HepG2 (cell line): ENCODE measurements at regions not wholly inside any gene's neighbourhood (a gene's known extent, or its start where the extent isn't known, plus 50 kb on each side); places are given as distances from the start of the nearest gene placed in this dataset.

ENCODE experiments used
- ATAC-seq: fragments of 200-7000 bp; cut with Tn5 transposase; 3 replicates; pipeline ENCODE4 v1.9.1; 2020; ENCODE audit warnings: mild to moderate bottlenecking, moderate library complexity
- BruUV-seq: library from RNA; stranded (reverse); fragments of 400-500 nt; replicated peaks from 2 replicates; lab custom pipeline; 2021; lab: Mats Ljungman, UMichigan
- CTCF ChIA-PET: fragments of 300-600 bp; formaldehyde crosslinking; extraction: SDS; loops from one replicate; lab custom pipeline; 2021; ENCODE audit warnings: low total read pairs, inconsistent platforms, low intra/inter-chr PET ratio; lab: Yijun Ruan, JAX
- POLR2A ChIA-PET: fragments of 350-600 bp; sonication (Branson Sonifier 250); formaldehyde crosslinking; loops from one replicate; lab custom pipeline; 2020; ENCODE audit warnings: antibody characterized with exemption, inconsistent platforms; lab: Yijun Ruan, JAX
- DNase-seq: peaks from one replicate; pipeline ENCODE4 v3.0.0-alpha.2; 2015; ENCODE audit warnings: low spot score
- FAIRE-seq: peaks from 3 replicates; lab custom pipeline; 2011; peaks lifted over from hg19 to GRCh38; lab: Jason Lieb, UNC
- H2AFZ ChIP-seq: one replicate; pipeline ENCODE4 v1.6.1; 2011; ENCODE audit warnings: low read length, inconsistent platforms
- H3K27ac ChIP-seq: fragments of 300-600 bp; 3 replicates; pipeline ENCODE4 v1.8.0; 2011; ENCODE audit warnings: mixed run types, mild to moderate bottlenecking, mixed read lengths, low read length, inconsistent platforms; ENCODE audit not compliant: insufficient read depth; ENCODE audit errors: extremely low read length
- H3K27me3 ChIP-seq, 2 experiments: fragments of 200-600 bp in 1 of 2; 2 replicates in 1 of 2; 3 replicates in 1 of 2; pipeline versions ENCODE4 v1.6.0 to v1.8.0; 2011; ENCODE audit warnings: low read length in 2 of 2, mild to moderate bottlenecking in 2 of 2, moderate library complexity in 2 of 2, inconsistent platforms in 1 of 2; ENCODE audit not compliant: insufficient read depth in 2 of 2, control insufficient read depth in 1 of 2
- H3K36me3 ChIP-seq, 2 experiments: fragments of 200-600 bp in 1 of 2; replicated peaks in 1 of 2; 2 replicates in 1 of 2; 3 replicates in 1 of 2; pipeline versions ENCODE4 v1.5.1 to v1.8.0; 2011; ENCODE audit warnings: low read length in 2 of 2, inconsistent platforms in 1 of 2; ENCODE audit not compliant: insufficient read depth in 2 of 2, control insufficient read depth in 1 of 2
- H3K4me1 ChIP-seq: 2 replicates; pipeline ENCODE4 v1.5.1; 2012; ENCODE audit warnings: low read length, inconsistent platforms; ENCODE audit not compliant: insufficient read depth
- H3K4me2 ChIP-seq: 2 replicates; pipeline ENCODE4 v1.6.0; 2011; ENCODE audit warnings: low read depth, low read length, inconsistent platforms
- H3K4me3 ChIP-seq, 3 experiments: fragments of 200-600 bp in 1 of 3; sonication (generic), shearing (Covaris generic) in 1 of 3; replicated peaks in 1 of 3; 2 replicates each; pipeline ENCODE4 v1.5.1; 2011 to 2016; ENCODE audit warnings: low read length in 3 of 3, inconsistent platforms in 2 of 3, low read depth in 2 of 3, mild to moderate bottlenecking in 2 of 3, control low read depth in 1 of 3, mixed read lengths in 1 of 3; ENCODE audit not compliant: insufficient read depth in 1 of 3
- H3K79me2 ChIP-seq: one replicate; pipeline ENCODE4 v1.6.1; 2011; ENCODE audit warnings: low read length, inconsistent platforms; ENCODE audit not compliant: insufficient read depth
- H3K9ac ChIP-seq: 2 replicates; pipeline ENCODE4 v1.6.0; 2011; ENCODE audit warnings: mild to moderate bottlenecking, low read depth, low read length, inconsistent platforms; ENCODE audit not compliant: insufficient read depth
- H3K9me3 ChIP-seq: 2 replicates; pipeline ENCODE4 v1.5.1; 2012; ENCODE audit warnings: mild to moderate bottlenecking, low read length
- H4K20me1 ChIP-seq: 2 replicates; pipeline ENCODE4 v1.6.0; 2011; ENCODE audit warnings: inconsistent platforms, mild to moderate bottlenecking, low read length, moderate library complexity; ENCODE audit not compliant: insufficient read depth
- ATF7-NPFF ChIP-seq: sonication (generic); formaldehyde crosslinking; IDR thresholded peaks from 2 replicates; pipeline ENCODE4 v1.8.1; 2023; ENCODE audit warnings: mild to moderate bottlenecking, low read depth, missing genetic modification reagents, moderate library complexity
- DMAP1 ChIP-seq: IDR thresholded peaks from 2 replicates; pipeline ENCODE4 v1.6.1; 2016
- ESRRA ChIP-seq: sonication (generic); formaldehyde crosslinking; IDR thresholded peaks from 2 replicates; pipeline ENCODE4 v1.5.1; 2020; ENCODE audit warnings: mild to moderate bottlenecking, low read depth, missing genetic modification reagents
- FOXO1 ChIP-seq: sonication (generic); formaldehyde crosslinking; IDR thresholded peaks from 2 replicates; pipeline ENCODE4 v1.4.0; 2020; ENCODE audit warnings: missing genetic modification reagents
- NCOA1 ChIP-seq: sonication (generic); formaldehyde crosslinking; IDR thresholded peaks from 2 replicates; pipeline ENCODE4 v1.9.0; 2021; ENCODE audit warnings: missing genetic modification reagents
- NR2F1 ChIP-seq, 2 experiments: fragments of 450-650 bp in 1 of 2; formaldehyde crosslinking in 1 of 2; IDR thresholded peaks; 2 replicates each; pipeline versions ENCODE4 v1.5.0 to v1.6.1; 2016 to 2020; ENCODE audit warnings: mild to moderate bottlenecking in 1 of 2, missing compliant biosample characterization in 1 of 2, missing genetic modification reagents in 1 of 2, moderate library complexity in 1 of 2
- PRMT3 ChIP-seq: sonication (generic); formaldehyde crosslinking; IDR thresholded peaks from 2 replicates; pipeline ENCODE4 v1.8.1; 2022; ENCODE audit warnings: low read depth, mild to moderate bottlenecking, moderate library complexity, missing genetic modification reagents, borderline replicate concordance
- SCMH1 ChIP-seq: sonication (generic); formaldehyde crosslinking; IDR thresholded peaks from 2 replicates; pipeline ENCODE4 v1.9.0; 2021; ENCODE audit warnings: missing genetic modification reagents, mild to moderate bottlenecking, borderline replicate concordance
- ZFP36L1 ChIP-seq: sonication (generic); formaldehyde crosslinking; IDR thresholded peaks from 2 replicates; pipeline ENCODE4 v1.8.0; 2022; ENCODE audit warnings: mild to moderate bottlenecking, missing genetic modification reagents, moderate library complexity
- ZNF3 ChIP-seq: IDR thresholded peaks from 2 replicates; pipeline ENCODE4 v1.7.0; 2017; ENCODE audit warnings: inconsistent platforms
- ZNF33B ChIP-seq: sonication (generic); formaldehyde crosslinking; IDR thresholded peaks from 2 replicates; pipeline ENCODE4 v1.5.1; 2020; ENCODE audit warnings: mild to moderate bottlenecking, missing genetic modification reagents
- ZNF556 ChIP-seq: sonication (generic); formaldehyde crosslinking; IDR thresholded peaks from 2 replicates; pipeline ENCODE4 v1.4.0; 2020; ENCODE audit warnings: mild to moderate bottlenecking, missing genetic modification reagents, borderline replicate concordance
- ZNF724P ChIP-seq: sonication (generic); formaldehyde crosslinking; IDR thresholded peaks from 2 replicates; pipeline ENCODE4 v1.8.0; 2022; ENCODE audit warnings: missing genetic modification reagents, borderline replicate concordance
- WGBS: methylation state at CpG from one replicate; pipeline ENCODE4 v1.1.6; 2017; ENCODE audit warnings: low lambda C conversion rate; 5-methylcytosine and 5-hydroxymethylcytosine counted together
- in situ Hi-C: cut with HindIII; loops from 2 replicates; pipeline ENCODE4 v1.10.0; 2017; ENCODE audit warnings: low pct_unique_long_range_greater_than_20kb; ENCODE audit not compliant: extremely low pct_ligation_motif_present
- intact Hi-C: fragments of 100-400 bp; cut with micrococcal nuclease; formaldehyde crosslinking; loops from one replicate; pipeline ENCODE4 v1.10.0; 2022; ENCODE audit not compliant: unreplicated experiment
- TF ChIP-seq, protein P1 (sequence below): sonication (generic); formaldehyde crosslinking; IDR thresholded peaks from 2 replicates; pipeline ENCODE4 v1.5.0; 2020; ENCODE audit warnings: mild to moderate bottlenecking, low read depth, missing genetic modification reagents, borderline replicate concordance
- TF ChIP-seq, protein P2 (sequence below): sonication (generic); formaldehyde crosslinking; IDR thresholded peaks from 2 replicates; pipeline ENCODE4 v1.8.1; 2023; ENCODE audit warnings: missing genetic modification reagents, mild to moderate bottlenecking, borderline replicate concordance

DNA sequence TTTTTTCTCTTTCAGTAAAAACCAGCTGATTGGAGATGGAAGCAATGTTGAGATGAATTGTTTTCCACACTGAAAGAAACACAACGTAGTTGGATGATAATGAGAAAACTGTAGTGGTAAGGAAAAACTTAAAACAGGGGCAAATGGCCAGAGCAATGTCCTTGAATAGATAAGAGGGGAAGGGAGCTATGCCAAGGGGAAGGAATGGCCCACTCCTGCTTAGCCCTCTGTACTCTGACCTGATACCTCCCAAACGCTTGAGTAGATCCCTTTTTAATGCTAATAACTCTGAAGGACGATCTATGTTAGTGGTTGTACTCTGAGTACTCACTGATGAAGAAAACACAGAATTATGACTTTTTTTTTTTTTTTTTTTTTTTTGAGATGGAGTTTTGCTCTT lies 114.7 kb upstream of the DAB2 start:
- no peak overlapping the region for H3K27ac ChIP-seq
- no peaks in the 10 kb centered on the region for H3K9me3 ChIP-seq
- FAIRE-seq = no peak
- intact Hi-C loops = no loop called here
- H3K4me1 ChIP-seq = no peaks in the 10 kb centered on the region
- no peak overlapping the region for H3K4me3 ChIP-seq
- no TSS peak for BruUV-seq
- 0 out of 5 replicates have a peak, but pooled peaks cover 0 to 2% of the 10 kb centered on the region in 2 experiments for H3K27me3 ChIP-seq
- H3K36me3 ChIP-seq = no peaks in the 10 kb centered on the region
- no peak overlapping the region for H2AFZ ChIP-seq
- CTCF ChIA-PET = no interaction called here
- H3K4me2 ChIP-seq = no peak overlapping the region
- TF ChIP-seq NCOA1 = no peak
- no peak for TF ChIP-seq ZNF3
- no peak for TF ChIP-seq DMAP1 (CRISPR knock-in tag)
- TF ChIP-seq NR2F1 (CRISPR knock-in tag; IDR thresholded peaks at IDR 0.05) = no peak
- no peak for TF ChIP-seq SCMH1 (CRISPR knock-in tag)
- no peak for TF ChIP-seq ESRRA (CRISPR knock-in tag)
- TF ChIP-seq ATF7-NPFF (CRISPR knock-in tag) = no peak
- TF ChIP-seq ZNF724P = no peak
- TF ChIP-seq, all 625 proteins: peak for 0
- Histone ChIP-seq H3K79me2 (no peaks in the 10 kb centered on the region), H3K9ac (no peak overlapping the region), H4K20me1 (no peaks in the 10 kb centered on the region)
- in situ Hi-C loops = no loop called here
- POLR2A ChIA-PET = no interaction called here
- ATAC-seq = no peak
- 9% methylated on average over 3 of the region's 3 CpGs for WGBS
- no peak for DNase-seq

DNA sequence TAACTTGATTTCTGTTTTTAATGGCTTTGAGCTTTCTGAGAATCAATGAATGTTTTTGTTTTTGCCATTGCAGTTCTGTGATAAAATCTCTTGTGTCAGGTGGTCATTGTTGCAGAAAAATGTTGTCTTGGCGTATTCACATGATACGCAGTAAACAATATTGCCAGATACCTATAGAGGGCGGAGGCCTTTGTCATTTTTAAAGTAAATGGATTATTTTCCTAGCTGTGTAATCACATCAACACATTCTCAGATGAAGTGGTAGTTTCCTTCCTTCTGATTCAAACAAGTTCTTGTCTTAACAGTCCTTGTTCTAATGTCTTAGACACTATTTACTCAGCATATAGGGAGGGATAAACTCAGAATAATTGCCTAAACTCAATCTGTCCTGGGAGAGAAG lies 109.9 kb upstream of the DAB2 start:
- no peak for FAIRE-seq
- TF ChIP-seq ZFP36L1 (CRISPR knock-in tag) (no peak), ZNF556 (no peak), FOXO1 (CRISPR knock-in tag) (no peak), PRMT3 (CRISPR knock-in tag) (no peak), ZNF33B (CRISPR knock-in tag) (no peak)
- TF ChIP-seq, protein P1, sequence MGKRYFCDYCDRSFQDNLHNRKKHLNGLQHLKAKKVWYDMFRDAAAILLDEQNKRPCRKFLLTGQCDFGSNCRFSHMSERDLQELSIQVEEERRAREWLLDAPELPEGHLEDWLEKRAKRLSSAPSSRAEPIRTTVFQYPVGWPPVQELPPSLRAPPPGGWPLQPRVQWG (CRISPR knock-in tag) = no peak
- TF ChIP-seq, protein P2, sequence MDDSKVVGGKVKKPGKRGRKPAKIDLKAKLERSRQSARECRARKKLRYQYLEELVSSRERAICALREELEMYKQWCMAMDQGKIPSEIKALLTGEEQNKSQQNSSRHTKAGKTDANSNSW = no peak
- TF ChIP-seq, all 625 proteins: peak for 0
- CTCF ChIA-PET = no interaction called here
- in situ Hi-C loops = no loop called here
- H3K27me3 ChIP-seq = no peaks in the 10 kb centered on the region
- WGBS = 59% methylated on average over 3 of the region's 3 CpGs
- H3K4me2 ChIP-seq = no peak overlapping the region
- POLR2A ChIA-PET = no interaction called here
- no peaks in the 10 kb centered on the region for H3K9me3 ChIP-seq
- no peak overlapping the region for H2AFZ ChIP-seq
- ATAC-seq = no peak
- no peak for DNase-seq
- BruUV-seq = no TSS peak
- no peaks in the 10 kb centered on the region for H3K36me3 ChIP-seq
- no peak overlapping the region for H3K9ac ChIP-seq
- intact Hi-C loops = no loop called here
- no peaks in the 10 kb centered on the region for H3K79me2 ChIP-seq
- H3K27ac ChIP-seq = no peak overlapping the region
- no peak overlapping the region for H3K4me3 ChIP-seq
- H3K4me1 ChIP-seq = no peaks in the 10 kb centered on the region
- no peaks in the 10 kb centered on the region for H4K20me1 ChIP-seq
